PC-9 (cell line): ENCODE measurements at regions not wholly inside any gene's neighbourhood (a gene's known extent, or its start where the extent isn't known, plus 50 kb on each side); places are given as distances from the start of the nearest gene placed in this dataset.

ENCODE experiments used
- BruUV-seq: library from RNA; stranded (reverse); fragments of 400-500 nt; replicated peaks from 2 replicates; lab custom pipeline; 2021; lab: Mats Ljungman, UMichigan
- CTCF ChIA-PET: fragments of 300-600 bp; sonication (Branson Sonifier 250); formaldehyde crosslinking; loops from one replicate; lab custom pipeline; 2022; ENCODE audit warnings: antibody characterized with exemption; lab: Charles Lee
- POLR2A ChIA-PET: fragments of 300-600 bp; sonication (Branson Sonifier 250); formaldehyde crosslinking; loops from one replicate; lab custom pipeline; 2022; ENCODE audit warnings: antibody characterized with exemption; ENCODE audit not compliant: unreplicated experiment; lab: Charles Lee
- DNase-seq, 2 experiments: peaks; one replicate each; pipeline versions ENCODE4 v3.0.0 to v3.0.0-alpha.2; 2015 to 2022; ENCODE audit warnings: mixed read lengths in 1 of 2
- H2AFZ ChIP-seq: fragments of 200-600 bp; sonication (generic); 2 replicates; pipeline ENCODE4 v1.8.1; 2017; ENCODE audit warnings: antibody characterized with exemption
- H3F3A ChIP-seq: fragments of 200-600 bp; sonication (generic); 2 replicates; pipeline ENCODE4 v1.8.1; 2017; ENCODE audit warnings: antibody characterized with exemption, mild to moderate bottlenecking, low read depth; ENCODE audit not compliant: insufficient read depth
- H3K27ac ChIP-seq: fragments of 200-600 bp; sonication (generic); 2 replicates; pipeline ENCODE4 v1.6.1; 2016; ENCODE audit warnings: mixed run types
- H3K27me3 ChIP-seq: fragments of 200-600 bp; sonication (generic); 2 replicates; pipeline ENCODE4 v1.6.1; 2016; ENCODE audit warnings: low read depth, mixed run types; ENCODE audit not compliant: insufficient read depth
- H3K36me3 ChIP-seq: fragments of 200-600 bp; sonication (generic); 2 replicates; pipeline ENCODE4 v1.6.1; 2016; ENCODE audit warnings: low read depth, mixed run types
- H3K4me1 ChIP-seq: fragments of 200-600 bp; sonication (generic); replicated peaks from 2 replicates; pipeline ENCODE4 v1.6.1; 2016; ENCODE audit warnings: mixed run types; ENCODE audit not compliant: insufficient read depth
- H3K4me2 ChIP-seq: fragments of 200-600 bp; sonication (generic); 2 replicates; pipeline ENCODE4 v1.6.1; 2017; ENCODE audit warnings: mixed run types
- H3K4me3 ChIP-seq: fragments of 200-600 bp; sonication (generic); 2 replicates; pipeline ENCODE4 v1.6.1; 2016; ENCODE audit warnings: mixed run types
- H3K79me2 ChIP-seq: fragments of 200-600 bp; sonication (generic); 2 replicates; pipeline ENCODE4 v1.6.1; 2017; ENCODE audit warnings: low read depth, mixed run types
- H3K9me2 ChIP-seq: fragments of 200-600 bp; sonication (generic); 2 replicates; pipeline ENCODE4 v1.8.1; 2017; ENCODE audit warnings: mild to moderate bottlenecking; ENCODE audit not compliant: insufficient read depth
- H3K9me3 ChIP-seq: fragments of 200-600 bp; sonication (generic); 2 replicates; pipeline ENCODE4 v1.8.1; 2016; ENCODE audit warnings: low read depth; ENCODE audit not compliant: insufficient read depth
- H4K20me1 ChIP-seq: fragments of 200-600 bp; sonication (generic); 2 replicates; pipeline ENCODE4 v1.8.1; 2017; ENCODE audit not compliant: insufficient read depth
- EZH2 ChIP-seq: fragments of 200-600 bp; sonication (generic); IDR thresholded peaks from 2 replicates; pipeline ENCODE4 v1.8.0; 2017; ENCODE audit warnings: antibody characterized with exemption, low read depth
- intact Hi-C: fragments of 100-400 bp; cut with micrococcal nuclease; formaldehyde crosslinking; loops from one replicate; pipeline ENCODE4 v1.10.0; 2022; ENCODE audit not compliant: unreplicated experiment
- TF ChIP-seq, protein P1 (sequence below): fragments of 200-600 bp; sonication (generic); conservative IDR thresholded peaks from 2 replicates; pipeline ENCODE4 v1.6.1; 2017; ENCODE audit warnings: mixed run types, antibody characterized with exemption, mild to moderate bottlenecking, moderate library complexity

DNA sequence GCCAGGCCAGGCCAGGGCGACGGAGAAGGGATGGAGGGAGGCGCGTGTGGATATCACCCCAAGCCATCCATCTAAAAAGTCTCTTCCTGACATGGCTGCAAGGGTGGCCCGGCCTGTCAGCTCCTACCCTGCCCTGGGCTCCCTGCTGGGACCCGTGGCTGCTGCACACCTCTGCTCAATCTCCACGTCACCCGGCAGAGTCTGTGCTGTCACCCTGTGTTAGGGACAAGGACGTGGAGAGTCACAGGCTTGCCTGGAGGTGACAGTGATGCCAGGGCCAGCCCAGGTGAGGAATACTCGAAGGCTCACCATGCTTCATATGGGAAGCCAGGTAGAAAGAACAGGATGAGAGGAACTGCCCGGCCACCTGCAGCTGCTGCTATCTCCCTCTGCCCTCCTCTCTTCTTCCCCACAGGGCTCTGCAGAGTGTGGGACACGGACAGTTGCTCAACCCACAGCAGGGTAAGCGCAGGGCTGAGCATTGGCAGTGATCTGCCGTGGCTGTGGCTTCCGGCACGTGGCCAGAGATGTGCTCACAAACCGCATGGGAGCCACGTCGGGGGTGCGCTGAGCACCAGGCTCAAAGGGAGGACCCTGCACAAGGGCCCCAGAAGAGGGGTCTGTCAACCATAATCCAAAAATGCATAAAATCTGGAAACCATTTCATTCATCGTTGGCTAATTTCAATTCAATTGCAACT lies 214.3 kb downstream of the DLL1 start:
- H3K27me3 ChIP-seq: peaks cover 76% of the 10 kb centered on the region
- no peaks in the 10 kb centered on the region for H3F3A ChIP-seq
- H4K20me1 ChIP-seq: no peaks in the 10 kb centered on the region
- DNase-seq: no peak
- H3K9me2 ChIP-seq: no peaks in the 10 kb centered on the region
- TF ChIP-seq, protein P1, sequence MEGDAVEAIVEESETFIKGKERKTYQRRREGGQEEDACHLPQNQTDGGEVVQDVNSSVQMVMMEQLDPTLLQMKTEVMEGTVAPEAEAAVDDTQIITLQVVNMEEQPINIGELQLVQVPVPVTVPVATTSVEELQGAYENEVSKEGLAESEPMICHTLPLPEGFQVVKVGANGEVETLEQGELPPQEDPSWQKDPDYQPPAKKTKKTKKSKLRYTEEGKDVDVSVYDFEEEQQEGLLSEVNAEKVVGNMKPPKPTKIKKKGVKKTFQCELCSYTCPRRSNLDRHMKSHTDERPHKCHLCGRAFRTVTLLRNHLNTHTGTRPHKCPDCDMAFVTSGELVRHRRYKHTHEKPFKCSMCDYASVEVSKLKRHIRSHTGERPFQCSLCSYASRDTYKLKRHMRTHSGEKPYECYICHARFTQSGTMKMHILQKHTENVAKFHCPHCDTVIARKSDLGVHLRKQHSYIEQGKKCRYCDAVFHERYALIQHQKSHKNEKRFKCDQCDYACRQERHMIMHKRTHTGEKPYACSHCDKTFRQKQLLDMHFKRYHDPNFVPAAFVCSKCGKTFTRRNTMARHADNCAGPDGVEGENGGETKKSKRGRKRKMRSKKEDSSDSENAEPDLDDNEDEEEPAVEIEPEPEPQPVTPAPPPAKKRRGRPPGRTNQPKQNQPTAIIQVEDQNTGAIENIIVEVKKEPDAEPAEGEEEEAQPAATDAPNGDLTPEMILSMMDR: no peak
- no peak for TF ChIP-seq EZH2
- ChIA-PET CTCF (no interaction called here), POLR2A (no interaction called here)
- H2AFZ ChIP-seq: no peak overlapping the region
- intact Hi-C loops: no loop called here
- H3K36me3 ChIP-seq: no peaks in the 10 kb centered on the region
- H3K79me2 ChIP-seq: no peaks in the 10 kb centered on the region
- no TSS peak for BruUV-seq
- H3K4me1 ChIP-seq: no peaks in the 10 kb centered on the region
- H3K9me3 ChIP-seq: no peaks in the 10 kb centered on the region
- no peak overlapping the region for H3K4me2 ChIP-seq
- H3K4me3 ChIP-seq: no peak overlapping the region
- H3K27ac ChIP-seq: no peak overlapping the region

DNA sequence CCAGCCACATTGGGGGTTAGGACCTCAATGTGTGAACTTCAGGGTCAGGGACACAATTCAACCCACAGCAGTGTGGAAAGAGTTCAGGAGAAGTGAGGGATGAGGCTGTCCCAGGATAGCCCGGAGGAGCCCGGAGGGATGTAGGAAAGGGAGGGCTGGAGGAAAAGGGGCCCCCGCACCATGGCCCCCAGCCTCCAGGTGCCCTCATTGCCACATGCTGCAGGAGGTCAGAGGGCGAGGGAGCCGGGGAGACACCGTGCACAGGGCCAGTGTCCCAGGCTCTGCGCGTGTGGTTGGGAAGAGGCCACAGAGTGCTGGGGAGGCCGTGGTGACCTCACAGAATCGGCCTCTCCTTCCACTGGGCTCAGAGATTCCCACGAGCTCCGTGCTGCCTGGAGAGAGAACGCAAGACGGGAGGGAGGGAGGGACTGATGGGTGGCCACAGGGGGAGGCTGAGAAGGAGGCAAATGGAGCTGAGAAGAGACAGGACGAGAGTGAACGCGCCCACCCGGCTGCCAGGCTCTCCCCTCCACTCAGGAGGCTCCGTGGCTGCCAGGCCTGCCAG lies 215.1 kb downstream of the DLL1 start:
- ChIA-PET CTCF (no interaction called here), POLR2A (no interaction called here)
- H3K4me2 ChIP-seq: no peak overlapping the region
- H3K9me2 ChIP-seq: no peaks in the 10 kb centered on the region
- H3K4me3 ChIP-seq: no peak overlapping the region
- H2AFZ ChIP-seq: no peak overlapping the region
- no peaks in the 10 kb centered on the region for H4K20me1 ChIP-seq
- intact Hi-C loops: no loop called here
- DNase-seq: no peak
- no peaks in the 10 kb centered on the region for H3K4me1 ChIP-seq
- no peaks in the 10 kb centered on the region for H3K36me3 ChIP-seq
- TF ChIP-seq EZH2: no peak
- TF ChIP-seq, protein P1: no peak
- no peaks in the 10 kb centered on the region for H3F3A ChIP-seq
- no TSS peak for BruUV-seq
- H3K9me3 ChIP-seq: no peaks in the 10 kb centered on the region
- H3K27ac ChIP-seq: no peak overlapping the region
- H3K79me2 ChIP-seq: no peaks in the 10 kb centered on the region
- peaks cover 71% of the 10 kb centered on the region for H3K27me3 ChIP-seq

DNA sequence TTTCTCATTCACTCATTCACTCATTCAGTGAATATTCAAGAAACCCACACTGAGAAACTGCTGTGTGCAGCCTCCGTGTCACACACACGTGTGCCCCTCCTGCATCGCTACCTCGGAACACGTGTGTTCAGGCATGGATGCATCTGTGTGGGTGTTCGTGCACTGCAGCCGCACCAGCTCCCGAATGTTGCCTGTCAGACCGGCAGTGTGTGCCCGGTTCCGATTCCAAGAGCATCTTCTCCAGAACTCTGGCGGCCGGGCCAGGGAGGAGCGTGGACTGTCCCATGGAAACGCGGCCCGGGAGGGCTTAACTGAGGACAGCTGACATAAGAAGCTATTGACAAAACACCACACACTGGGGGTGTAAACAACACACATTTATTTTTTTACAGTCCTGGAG lies 216.0 kb downstream of the DLL1 start:
- Histone ChIP-seq H3K4me1 (no peaks in the 10 kb centered on the region), H3F3A (no peaks in the 10 kb centered on the region), H3K36me3 (no peaks in the 10 kb centered on the region), H3K4me2 (no peak overlapping the region), H3K79me2 (no peaks in the 10 kb centered on the region), H3K9me3 (no peaks in the 10 kb centered on the region), H2AFZ (no peak overlapping the region), H3K4me3 (no peak overlapping the region), H3K27me3 (peaks cover 68% of the 10 kb centered on the region), H3K27ac (no peak overlapping the region), H3K9me2 (no peaks in the 10 kb centered on the region), H4K20me1 (no peaks in the 10 kb centered on the region; the same call in 1 of the 2 replicates)
- no TSS peak for BruUV-seq
- ChIA-PET POLR2A (no interaction called here), CTCF (no interaction called here)
- intact Hi-C loops: no loop called here
- TF ChIP-seq EZH2: peak; percentile 75; the same call in 1 of the 2 replicates
- TF ChIP-seq, protein P1: no peak
- DNase-seq: no peak
